ENCODE measurements at regions not wholly inside any gene's neighbourhood (a gene's known extent, or its start where the extent isn't known, plus 50 kb on each side); places are given as distances from the start of the nearest gene placed in this dataset.

- TF ChIP-seq, protein P1, sequence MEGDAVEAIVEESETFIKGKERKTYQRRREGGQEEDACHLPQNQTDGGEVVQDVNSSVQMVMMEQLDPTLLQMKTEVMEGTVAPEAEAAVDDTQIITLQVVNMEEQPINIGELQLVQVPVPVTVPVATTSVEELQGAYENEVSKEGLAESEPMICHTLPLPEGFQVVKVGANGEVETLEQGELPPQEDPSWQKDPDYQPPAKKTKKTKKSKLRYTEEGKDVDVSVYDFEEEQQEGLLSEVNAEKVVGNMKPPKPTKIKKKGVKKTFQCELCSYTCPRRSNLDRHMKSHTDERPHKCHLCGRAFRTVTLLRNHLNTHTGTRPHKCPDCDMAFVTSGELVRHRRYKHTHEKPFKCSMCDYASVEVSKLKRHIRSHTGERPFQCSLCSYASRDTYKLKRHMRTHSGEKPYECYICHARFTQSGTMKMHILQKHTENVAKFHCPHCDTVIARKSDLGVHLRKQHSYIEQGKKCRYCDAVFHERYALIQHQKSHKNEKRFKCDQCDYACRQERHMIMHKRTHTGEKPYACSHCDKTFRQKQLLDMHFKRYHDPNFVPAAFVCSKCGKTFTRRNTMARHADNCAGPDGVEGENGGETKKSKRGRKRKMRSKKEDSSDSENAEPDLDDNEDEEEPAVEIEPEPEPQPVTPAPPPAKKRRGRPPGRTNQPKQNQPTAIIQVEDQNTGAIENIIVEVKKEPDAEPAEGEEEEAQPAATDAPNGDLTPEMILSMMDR (IDR thresholded peaks at IDR 0.05; ENCODE audit: low read depth, low read length) = no peak
- no peak overlapping the region for H3K4me3 ChIP-seq
- no peak overlapping the region for H3K27ac ChIP-seq
- no peaks in the 10 kb centered on the region for H3K27me3 ChIP-seq
- no peak for DNase-seq (ENCODE audit: low read depth in 1 of 2, low spot score in 1 of 2)
- H3K4me1 ChIP-seq (ENCODE audit: low read depth) = no peaks in the 10 kb centered on the region
- no peaks in the 10 kb centered on the region for H3K9me3 ChIP-seq (ENCODE audit: low read depth)
- no peaks in the 10 kb centered on the region for H3K36me3 ChIP-seq
Measured at GRCh38 chr7:106807474-106807873, 57.6 kb upstream of the PIK3CG start.

- H3K27me3 ChIP-seq = no peaks in the 10 kb centered on the region
- H3K4me1 ChIP-seq (ENCODE audit: low read depth) = no peaks in the 10 kb centered on the region
- H3K36me3 ChIP-seq = no peaks in the 10 kb centered on the region
- no peak overlapping the region for H3K4me3 ChIP-seq
- TF ChIP-seq, protein P1 (IDR thresholded peaks at IDR 0.05; ENCODE audit: low read depth, low read length) = no peak
- H3K9me3 ChIP-seq (ENCODE audit: low read depth) = no peaks in the 10 kb centered on the region
- H3K27ac ChIP-seq = no peak overlapping the region
- no peak for DNase-seq (ENCODE audit: low read depth in 1 of 2, low spot score in 1 of 2)
Measured at GRCh38 chr7:106808967-106809635, 56.0 kb upstream of the PIK3CG start.

DNA sequence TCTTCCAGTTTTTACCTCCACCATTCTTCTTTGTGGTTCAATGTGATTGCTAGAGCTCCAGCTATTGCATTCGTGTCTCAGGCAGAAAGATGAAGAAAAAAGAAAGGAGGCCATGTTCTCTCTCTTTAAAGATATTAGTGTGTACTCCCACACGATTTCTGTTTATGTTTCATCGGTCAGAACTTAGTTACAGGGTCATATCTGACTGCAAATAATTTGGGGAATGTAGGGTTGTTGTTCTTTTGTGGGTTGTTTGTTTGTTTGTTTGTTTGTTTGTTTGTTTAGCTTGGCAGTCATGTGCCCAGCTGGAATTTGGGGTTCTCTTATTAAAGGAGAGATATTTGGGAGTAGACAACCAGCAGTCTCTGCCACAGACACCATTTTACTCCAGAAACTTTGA lies 53.6 kb upstream of the PIK3CG start:
- Histone ChIP-seq H3K27me3 (no peaks in the 10 kb centered on the region), H3K4me1 (ENCODE audit: low read depth) (peaks cover 16% of the 10 kb centered on the region), H3K4me3 (no peak overlapping the region), H3K36me3 (no peaks in the 10 kb centered on the region), H3K27ac (no peak overlapping the region), H3K9me3 (ENCODE audit: low read depth) (no peaks in the 10 kb centered on the region)
- TF ChIP-seq, protein P1 (IDR thresholded peaks at IDR 0.05; ENCODE audit: low read depth, low read length) = no peak
- DNase-seq (ENCODE audit: low read depth in 1 of 2, low spot score in 1 of 2) = no peak

DNA sequence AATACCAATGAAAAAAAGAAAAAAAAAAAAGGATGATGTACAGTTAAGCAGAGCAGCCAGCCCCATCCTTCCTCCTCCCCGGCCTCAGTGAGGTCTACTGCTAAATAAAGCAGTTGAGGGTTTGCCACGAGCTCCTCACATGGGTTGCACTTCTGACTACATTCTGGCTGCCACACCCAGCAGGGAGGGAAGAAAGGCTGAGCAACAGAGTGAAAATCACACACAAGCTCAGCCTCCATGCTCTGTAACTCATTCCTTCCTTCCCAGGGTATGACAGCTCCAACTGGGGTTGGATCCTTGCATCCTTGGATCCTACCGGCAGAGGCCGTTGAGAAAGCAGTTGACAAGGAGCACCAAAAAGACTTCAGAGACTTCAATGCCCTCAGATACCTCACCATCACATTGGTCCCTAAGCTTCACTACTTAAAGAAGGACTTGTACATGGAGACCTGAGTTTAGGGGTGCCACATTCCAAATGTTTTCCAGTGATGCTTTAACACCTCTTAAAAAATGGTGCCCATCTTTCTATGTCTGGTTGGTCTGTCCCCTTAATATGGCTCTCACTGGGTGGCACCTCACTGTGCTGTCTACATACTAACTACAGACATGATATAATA lies 52.9 kb upstream of the PIK3CG start:
- Histone ChIP-seq H3K27me3 (no peaks in the 10 kb centered on the region), H3K4me1 (ENCODE audit: low read depth) (peaks cover 18% of the 10 kb centered on the region), H3K36me3 (no peaks in the 10 kb centered on the region), H3K9me3 (ENCODE audit: low read depth) (no peaks in the 10 kb centered on the region), H3K4me3 (no peak overlapping the region), H3K27ac (no peak overlapping the region)
- DNase-seq (ENCODE audit: low read depth in 1 of 2, low spot score in 1 of 2) = no peak
- TF ChIP-seq, protein P1 (IDR thresholded peaks at IDR 0.05; ENCODE audit: low read depth, low read length) = no peak

DNA sequence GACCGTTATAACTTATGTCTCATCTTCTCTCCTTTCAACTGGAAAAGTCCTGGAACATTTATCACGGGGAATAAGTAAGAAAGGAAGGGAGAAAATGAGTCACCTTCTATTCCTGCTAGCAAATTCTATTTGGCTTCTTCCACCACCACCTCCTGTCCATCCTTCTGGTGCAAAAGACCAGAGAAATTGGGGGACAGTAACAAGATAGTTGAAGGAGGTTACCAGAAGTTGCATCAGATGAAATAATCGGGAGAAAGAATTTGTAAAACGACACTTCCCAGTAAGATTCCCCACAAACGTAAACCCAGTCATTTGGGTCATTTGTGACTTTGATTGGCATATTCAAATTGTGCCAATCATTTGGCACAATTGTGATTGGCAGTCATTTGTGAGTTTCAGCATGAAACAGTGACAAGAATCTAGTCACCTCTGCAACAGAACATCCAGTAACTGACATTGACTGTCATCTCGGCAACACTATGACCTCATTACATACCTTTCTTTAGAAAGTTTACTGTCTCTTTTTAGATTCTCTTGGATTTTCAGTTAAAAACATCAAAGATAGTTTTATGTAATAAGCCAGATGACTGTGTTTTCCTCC lies 51.3 kb upstream of the PIK3CG start:
- Histone ChIP-seq H3K4me1 (ENCODE audit: low read depth) (peaks cover 18% of the 10 kb centered on the region), H3K27ac (no peak overlapping the region), H3K27me3 (no peaks in the 10 kb centered on the region), H3K4me3 (no peak overlapping the region), H3K36me3 (no peaks in the 10 kb centered on the region), H3K9me3 (ENCODE audit: low read depth) (no peaks in the 10 kb centered on the region)
- DNase-seq (ENCODE audit: low read depth in 1 of 2, low spot score in 1 of 2) = peak in 1 of 2 donors; percentile 12
- TF ChIP-seq, protein P1 (IDR thresholded peaks at IDR 0.05; ENCODE audit: low read depth, low read length) = no peak

All from cardiac muscle cell (in vitro differentiated cells and primary cell).